ENCODE measurements at regions not wholly inside any gene's neighbourhood (a gene's known extent, or its start where the extent isn't known, plus 50 kb on each side); places are given as distances from the start of the nearest gene placed in this dataset.

- DNase-seq (ENCODE audit: low read depth in 1 of 2, low spot score in 2 of 2): no peak
These were observed 270.6 kb downstream of the IRX2 start for GRCh38 chr5:2480871-2481270.

More at GRCh38 chr5:2480871-2481270, 270.6 kb downstream of the IRX2 start:
- no peak overlapping the region for H3K4me2 ChIP-seq (ENCODE audit: insufficient read depth in 1 of 2, low read depth in 2 of 2, low read length in 2 of 2)
- H3K36me3 ChIP-seq (ENCODE audit: control insufficient read depth in 2 of 4, insufficient read depth in 4 of 4, low read length in 3 of 4): no peaks in the 10 kb centered on the region
- no peaks in the 10 kb centered on the region for H3K79me1 ChIP-seq (ENCODE audit: low read depth, low read length)
- no peak overlapping the region for H2BK20ac ChIP-seq (ENCODE audit: low read length)
- H2BK5ac ChIP-seq (ENCODE audit: low read depth, low read length): no peak overlapping the region
- no peak overlapping the region for H3K9ac ChIP-seq (replicated peaks in 1 of 4; ENCODE audit: extremely low read depth in 1 of 4, low read depth in 3 of 4, low read length in 3 of 4)
- 93% methylated on average over 4 of the region's 4 CpGs; no CpG with 5 or more reads in 1 of the 2 experiments for WGBS, 2 experiments (ENCODE audit: extremely low coverage in 1 of 2, insufficient coverage in 1 of 2, insufficient read length in 1 of 2, insufficient replicate concordance in 2 of 2, low coverage in 1 of 2, low lambda C conversion rate in 2 of 2, missing lambda C conversion rate in 1 of 2)
- H2AFZ ChIP-seq (ENCODE audit: low read length): no peak overlapping the region
- H4K5ac ChIP-seq (ENCODE audit: insufficient read length, low read depth, low read length): no peak overlapping the region
- no peak overlapping the region for H2BK120ac ChIP-seq (replicated peaks; ENCODE audit: low read depth, low read length)
- no peak overlapping the region for H3K23ac ChIP-seq (ENCODE audit: insufficient read length)
- H3K4ac ChIP-seq (replicated peaks; ENCODE audit: insufficient read length, low read depth, low read length): no peak overlapping the region
- H3K23me2 ChIP-seq (ENCODE audit: low read depth, low read length): no peaks in the 10 kb centered on the region
- no peak overlapping the region for H2AK5ac ChIP-seq (ENCODE audit: low read depth, low read length)
- no peak overlapping the region for H2BK15ac ChIP-seq (ENCODE audit: low read length)
- H3K27me3 ChIP-seq (replicated peaks in 1 of 4; ENCODE audit: control insufficient read depth in 3 of 4, extremely low read depth in 1 of 4, insufficient read depth in 3 of 4, low read length in 3 of 4): no peaks in the 10 kb centered on the region
- H4K20me1 ChIP-seq (replicated peaks in 1 of 2; ENCODE audit: control insufficient read depth in 1 of 2, insufficient read depth in 2 of 2, low read length in 2 of 2): no peaks in the 10 kb centered on the region
- H3K56ac ChIP-seq (replicated peaks; ENCODE audit: insufficient read length, low read depth, low read length): no peak overlapping the region
- no peak overlapping the region for H4K91ac ChIP-seq (replicated peaks; ENCODE audit: insufficient read length, low read length)
- H3K79me2 ChIP-seq (ENCODE audit: control insufficient read depth in 1 of 2, insufficient read depth in 2 of 2, low read length in 2 of 2): no peaks in the 10 kb centered on the region
- ChIA-PET CTCF (ENCODE audit: partially characterized antibody) (interaction anchor here (0.6 kb wide), 2 partner anchors 16 to 296 kb away, joined by 3 read pairs; no protein-coding TSS in a partner anchor), POLR2A (ENCODE audit: partially characterized antibody) (no interaction called here)
- FAIRE-seq: no peak
- H3K27ac ChIP-seq (ENCODE audit: low read depth, low read length): no peak overlapping the region
- no peak overlapping the region for H2BK12ac ChIP-seq (ENCODE audit: low read depth, low read length)
- H3K4me3 ChIP-seq (ENCODE audit: extremely low read depth in 1 of 4, insufficient read depth in 2 of 4, low read depth in 3 of 4, low read length in 4 of 4): no peak overlapping the region
- H3K9me3 ChIP-seq (ENCODE audit: insufficient read depth in 2 of 2, low read depth in 1 of 2, low read length in 1 of 2): peaks cover 3 to 5% of the 10 kb centered on the region in 2 experiments; a peak in 2 of 4 replicates
- no peak overlapping the region for H3K18ac ChIP-seq (ENCODE audit: extremely low read depth, low read length)
- no peak overlapping the region; the same call in 1 of the 2 replicates for H4K8ac ChIP-seq (ENCODE audit: extremely low read depth, insufficient read depth, low read length)
- no peaks in the 10 kb centered on the region for H3K4me1 ChIP-seq (replicated peaks in 1 of 4; ENCODE audit: control insufficient read depth in 3 of 4, insufficient read depth in 4 of 4, low read length in 3 of 4)
- no peak for TF ChIP-seq HDAC2 (IDR thresholded peaks at IDR 0.05; ENCODE audit: borderline replicate concordance in 1 of 2, low read depth in 2 of 2, low read length in 2 of 2)
- TF ChIP-seq JUND (IDR thresholded peaks at IDR 0.05; ENCODE audit: low read length): no peak
- no peak for TF ChIP-seq RBBP5 (IDR thresholded peaks at IDR 0.05; ENCODE audit: borderline replicate concordance, low read depth, low read length)
- no peak for TF ChIP-seq MAFK (IDR thresholded peaks at IDR 0.05; ENCODE audit: low read depth, low read length)
- TF ChIP-seq HDAC6 (IDR thresholded peaks at IDR 0.05; ENCODE audit: low read depth, low read length): no peak
- H3K14ac ChIP-seq (ENCODE audit: insufficient read length): no peak overlapping the region

All from H1 (cell line).